H1 (cell line): ENCODE measurements at regions not wholly inside any gene's neighbourhood (a gene's known extent, or its start where the extent isn't known, plus 50 kb on each side); places are given as distances from the start of the nearest gene placed in this dataset.

Experiments
- CTCF ChIP-seq, 3 experiments: IDR thresholded peaks; 1 replicate in 2 of 3; 2 replicates in 1 of 3; pipeline versions ENCODE4 v1.5.1 to v1.6.1; 2011; ENCODE audit warnings: low read length in 3 of 3, mild to moderate bottlenecking in 3 of 3, inconsistent platforms in 2 of 3, low read depth in 1 of 3, moderate library complexity in 1 of 3; ENCODE audit not compliant: insufficient read depth in 1 of 3; ENCODE audit errors: control extremely low read depth in 1 of 3
- E2F6 ChIP-seq: IDR thresholded peaks from 2 replicates; pipeline ENCODE4 v1.6.1; 2012; ENCODE audit warnings: inconsistent platforms
- EP300 ChIP-seq, 2 experiments: IDR thresholded peaks; 1 replicate in 1 of 2; 2 replicates in 1 of 2; pipeline ENCODE4 v1.6.1; 2011 to 2012; ENCODE audit warnings: low read depth in 2 of 2, low read length in 2 of 2, mild to moderate bottlenecking in 2 of 2, borderline replicate concordance in 1 of 2, inconsistent platforms in 1 of 2, moderate library complexity in 1 of 2
- EZH2 ChIP-seq: fragments of 200-600 bp; sonication (generic); IDR thresholded peaks from 2 replicates; pipeline ENCODE4 v1.7.1; 2012; ENCODE audit warnings: low read depth, mild to moderate bottlenecking, moderate library complexity, low read length, inconsistent platforms; ENCODE audit not compliant: severe bottlenecking
- GABPA ChIP-seq: IDR thresholded peaks from 2 replicates; pipeline ENCODE4 v1.6.1; 2011; ENCODE audit warnings: mild to moderate bottlenecking, low read length, moderate library complexity, borderline replicate concordance; ENCODE audit not compliant: insufficient read depth
- HDAC6 ChIP-seq: IDR thresholded peaks from one replicate; pipeline ENCODE4 v1.7.1; 2012; ENCODE audit warnings: low read depth, mild to moderate bottlenecking, inconsistent platforms, low read length, moderate library complexity
- KDM1A ChIP-seq: fragments of 200-600, 300-600 bp; sonication (generic); IDR thresholded peaks from 2 replicates; pipeline ENCODE4 v1.7.1; 2016; ENCODE audit warnings: mild to moderate bottlenecking, low read length, borderline replicate concordance
- MAX ChIP-seq: IDR thresholded peaks from 2 replicates; pipeline ENCODE4 v1.6.1; 2012; ENCODE audit warnings: inconsistent platforms
- POLR2A ChIP-seq, 2 experiments: IDR thresholded peaks; 1 replicate in 1 of 2; 2 replicates in 1 of 2; pipeline ENCODE4 v1.6.1; 2011; ENCODE audit warnings: low read depth in 2 of 2, low read length in 2 of 2, mild to moderate bottlenecking in 2 of 2; ENCODE audit errors: control extremely low read depth in 1 of 2
- RAD21 ChIP-seq, 2 experiments: IDR thresholded peaks in 1 of 2; conservative IDR thresholded peaks in 1 of 2; 2 replicates each; pipeline ENCODE4 v1.6.1; 2011; ENCODE audit warnings: low read depth in 2 of 2, low read length in 2 of 2, improper control_type of control experiment in 1 of 2, inconsistent platforms in 1 of 2, mild to moderate bottlenecking in 1 of 2, moderate library complexity in 1 of 2
- TAF7 ChIP-seq: optimal IDR thresholded peaks from 2 replicates; pipeline ENCODE3; 2011; ENCODE audit warnings: low read depth, mild to moderate bottlenecking, inconsistent platforms, low read length, moderate library complexity, borderline replicate concordance
- ZNF274 ChIP-seq: IDR thresholded peaks from 2 replicates; pipeline ENCODE4 v1.7.0; 2012; ENCODE audit warnings: low read length, borderline replicate concordance; ENCODE audit errors: extremely low read depth

- TF ChIP-seq CTCF (IDR thresholded peaks at IDR 0.05; ENCODE audit: control extremely low read depth in 1 of 3, insufficient read depth in 1 of 3, low read depth in 1 of 3, low read length in 3 of 3) (no peak), EZH2 (no peak), POLR2A (IDR thresholded peaks at IDR 0.05; ENCODE audit: control extremely low read depth in 1 of 2, low read depth in 2 of 2, low read length in 2 of 2) (no peak), EP300 (IDR thresholded peaks at IDR 0.05; ENCODE audit: borderline replicate concordance in 1 of 2, low read depth in 2 of 2, low read length in 2 of 2) (no peak), GABPA (no peak), KDM1A (no peak), ZNF274 (no peak), RAD21 (IDR thresholded peaks at IDR 0.05 in 1 of 2, conservative IDR thresholded peaks at IDR 0.05 in 1 of 2; ENCODE audit: low read depth in 2 of 2, low read length in 2 of 2) (no peak), TAF7 (no peak), E2F6 (no peak), MAX (no peak), HDAC6 (no peak)
These were observed 715.6 kb upstream of the NRSN1 start for GRCh38 chr6:23410439-23410838.
